Activated CD8-positive, alpha-beta T cell treated with anti-CD3 and anti-CD28 coated beads for 36 hours (primary cell): ENCODE measurements at regions not wholly inside any gene's neighbourhood (a gene's known extent, or its start where the extent isn't known, plus 50 kb on each side); places are given as distances from the start of the nearest gene placed in this dataset.

Experiments
- ATAC-seq: fragments of 200-7000 bp; cut with Tn5 transposase; one replicate; pipeline ENCODE4 v1.10.0; 2021; ENCODE audit warnings: mild to moderate bottlenecking, moderate library complexity
- CTCF ChIA-PET: fragments of 350-600 bp; sonication (Branson Sonifier 250); formaldehyde crosslinking; loops from one replicate; lab custom pipeline; 2021; ENCODE audit warnings: antibody characterized with exemption; lab: Charles Lee
- POLR2A ChIA-PET: fragments of 350-600 bp; sonication (Branson Sonifier 250); formaldehyde crosslinking; loops from one replicate; lab custom pipeline; 2021; ENCODE audit warnings: antibody characterized with exemption; lab: Charles Lee
- DNase-seq: peaks from one replicate; pipeline ENCODE4 v3.0.0-alpha.2; 2020
- H3K27ac Mint-ChIP-seq: one replicate; pipeline ENCODE4 v1.8.0; 2021; ENCODE audit warnings: mild to moderate bottlenecking, mixed read lengths
- H3K27me3 Mint-ChIP-seq: one replicate; pipeline ENCODE4 v1.8.0; 2021; ENCODE audit warnings: mixed read lengths
- H3K36me3 Mint-ChIP-seq: one replicate; pipeline ENCODE4 v1.8.0; 2021; ENCODE audit warnings: low read depth, mixed read lengths
- H3K4me1 Mint-ChIP-seq: one replicate; pipeline ENCODE4 v1.8.0; 2021; ENCODE audit warnings: low read depth, mixed read lengths
- H3K4me3 Mint-ChIP-seq: one replicate; pipeline ENCODE4 v1.8.0; 2021; ENCODE audit warnings: mild to moderate bottlenecking, moderate library complexity, mixed read lengths
- H3K9me3 Mint-ChIP-seq: one replicate; pipeline ENCODE4 v1.8.0; 2021; ENCODE audit warnings: mixed read lengths
- intact Hi-C: fragments of 100-400 bp; cut with micrococcal nuclease; formaldehyde crosslinking; loops from one replicate; pipeline ENCODE4 v1.10.0; 2022
- TF ChIP-seq, protein P1 (sequence below): fragments of 200-600 bp; IDR thresholded peaks from one replicate; pipeline ENCODE4 v1.8.0; 2022; ENCODE audit warnings: antibody characterized with exemption, mild to moderate bottlenecking

DNA sequence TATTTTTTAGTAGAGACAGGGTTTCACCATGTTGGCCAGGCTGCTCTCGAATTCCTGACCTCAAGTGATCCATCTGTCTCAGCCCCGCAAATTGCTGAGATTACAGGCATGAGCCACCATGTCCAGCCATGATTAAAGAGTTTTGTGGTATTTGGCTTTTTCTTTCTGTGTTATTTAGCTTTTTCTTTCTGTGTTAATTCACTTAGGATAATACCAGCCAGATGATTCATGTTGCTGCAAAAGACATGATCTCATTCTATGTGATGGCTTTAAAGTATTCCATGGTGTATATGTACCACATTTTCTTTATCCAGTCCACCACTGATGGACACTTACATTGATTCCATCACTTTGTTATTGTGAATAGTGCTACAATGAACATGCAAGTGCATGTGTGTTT, 1135.2 kb downstream of the AMY1C start:
- Mint-ChIP-seq H3K4me3 (no peak overlapping the region), H3K27me3 (no peaks in the 10 kb centered on the region), H3K27ac (no peak overlapping the region), H3K9me3 (peaks cover 9% of the 10 kb centered on the region), H3K4me1 (no peaks in the 10 kb centered on the region), H3K36me3 (no peaks in the 10 kb centered on the region)
- TF ChIP-seq, protein P1, sequence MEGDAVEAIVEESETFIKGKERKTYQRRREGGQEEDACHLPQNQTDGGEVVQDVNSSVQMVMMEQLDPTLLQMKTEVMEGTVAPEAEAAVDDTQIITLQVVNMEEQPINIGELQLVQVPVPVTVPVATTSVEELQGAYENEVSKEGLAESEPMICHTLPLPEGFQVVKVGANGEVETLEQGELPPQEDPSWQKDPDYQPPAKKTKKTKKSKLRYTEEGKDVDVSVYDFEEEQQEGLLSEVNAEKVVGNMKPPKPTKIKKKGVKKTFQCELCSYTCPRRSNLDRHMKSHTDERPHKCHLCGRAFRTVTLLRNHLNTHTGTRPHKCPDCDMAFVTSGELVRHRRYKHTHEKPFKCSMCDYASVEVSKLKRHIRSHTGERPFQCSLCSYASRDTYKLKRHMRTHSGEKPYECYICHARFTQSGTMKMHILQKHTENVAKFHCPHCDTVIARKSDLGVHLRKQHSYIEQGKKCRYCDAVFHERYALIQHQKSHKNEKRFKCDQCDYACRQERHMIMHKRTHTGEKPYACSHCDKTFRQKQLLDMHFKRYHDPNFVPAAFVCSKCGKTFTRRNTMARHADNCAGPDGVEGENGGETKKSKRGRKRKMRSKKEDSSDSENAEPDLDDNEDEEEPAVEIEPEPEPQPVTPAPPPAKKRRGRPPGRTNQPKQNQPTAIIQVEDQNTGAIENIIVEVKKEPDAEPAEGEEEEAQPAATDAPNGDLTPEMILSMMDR: no peak
- POLR2A ChIA-PET: no interaction called here
- ATAC-seq (no peak), DNase-seq (no peak)
- intact Hi-C loops: no loop called here
- CTCF ChIA-PET: interaction anchor here (0.7 kb wide), 1 partner anchor 12 kb away, joined by 3 read pairs; no protein-coding TSS in a partner anchor

DNA sequence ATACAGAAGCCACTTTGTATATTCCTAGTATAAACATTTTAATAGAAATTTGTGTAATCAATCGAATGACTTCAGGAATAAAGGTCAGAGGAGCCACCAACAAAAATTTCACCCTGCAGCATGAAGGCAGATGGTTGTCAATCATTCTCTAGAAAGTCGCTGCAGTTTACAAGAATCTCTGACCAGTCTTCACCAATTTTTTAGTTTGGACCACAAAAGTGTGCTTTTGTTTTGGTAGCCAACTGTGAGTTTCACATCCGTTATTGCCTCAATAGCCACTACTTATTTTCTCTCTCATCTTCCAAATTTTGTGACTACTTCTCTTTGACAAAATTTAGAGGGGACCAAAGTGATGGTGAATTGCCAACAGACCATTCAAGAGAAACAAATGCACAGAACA, 1155.6 kb downstream of the AMY1C start:
- Mint-ChIP-seq H3K27me3 (no peaks in the 10 kb centered on the region), H3K27ac (no peak overlapping the region), H3K36me3 (no peaks in the 10 kb centered on the region), H3K9me3 (peaks cover 22% of the 10 kb centered on the region), H3K4me1 (no peaks in the 10 kb centered on the region), H3K4me3 (no peak overlapping the region)
- ATAC-seq (no peak), DNase-seq (no peak)
- ChIA-PET POLR2A (no interaction called here), CTCF (no interaction called here)
- TF ChIP-seq, protein P1: no peak
- intact Hi-C loops: no loop called here

DNA sequence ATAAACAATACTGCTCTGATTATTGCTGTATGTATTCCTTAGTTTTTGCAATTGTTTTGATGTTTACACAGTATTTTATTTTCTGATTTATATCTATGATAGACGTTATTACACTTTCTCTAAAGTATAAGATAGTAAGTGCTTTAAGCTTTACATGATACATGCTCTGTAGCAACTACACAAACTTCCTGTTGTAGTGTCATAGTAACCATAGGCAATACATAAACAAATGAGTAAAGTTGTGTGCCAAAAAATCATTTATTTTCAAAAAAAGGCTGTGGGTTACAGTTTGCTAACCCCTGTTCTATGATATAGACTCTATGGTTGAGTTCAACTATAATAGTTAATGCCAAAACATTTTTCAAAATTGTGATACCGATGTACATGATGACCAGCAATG, 1156.4 kb downstream of the AMY1C start:
- no peaks in the 10 kb centered on the region for H3K27me3 Mint-ChIP-seq
- intact Hi-C loops: no loop called here
- ChIA-PET POLR2A (no interaction called here), CTCF (no interaction called here)
- no peaks in the 10 kb centered on the region for H3K4me1 Mint-ChIP-seq
- H3K9me3 Mint-ChIP-seq: peaks cover 24% of the 10 kb centered on the region
- TF ChIP-seq, protein P1: no peak
- H3K36me3 Mint-ChIP-seq: no peaks in the 10 kb centered on the region
- H3K4me3 Mint-ChIP-seq: no peak overlapping the region
- H3K27ac Mint-ChIP-seq: no peak overlapping the region
- ATAC-seq (no peak), DNase-seq (no peak)

GRCh38 chr1:104919188-104919587, 1169.5 kb downstream of the AMY1C start:
- no peak for ATAC-seq
- Mint-ChIP-seq H3K4me1 (no peaks in the 10 kb centered on the region), H3K27me3 (no peaks in the 10 kb centered on the region), H3K27ac (no peak overlapping the region), H3K4me3 (no peak overlapping the region), H3K9me3 (peaks cover 20% of the 10 kb centered on the region), H3K36me3 (no peaks in the 10 kb centered on the region)
- CTCF ChIA-PET: no interaction called here
- TF ChIP-seq, protein P1: no peak
- no peak for DNase-seq
- intact Hi-C loops: no loop called here
- POLR2A ChIA-PET: no interaction called here

GRCh38 chr1:104921525-104921924, 1171.8 kb downstream of the AMY1C start:
- H3K4me1 Mint-ChIP-seq: no peaks in the 10 kb centered on the region
- ATAC-seq (no peak), DNase-seq (no peak)
- TF ChIP-seq, protein P1: no peak
- ChIA-PET CTCF (no interaction called here), POLR2A (no interaction called here)
- H3K4me3 Mint-ChIP-seq: no peak overlapping the region
- H3K27me3 Mint-ChIP-seq: no peaks in the 10 kb centered on the region
- H3K9me3 Mint-ChIP-seq: peaks cover 17% of the 10 kb centered on the region
- no peak overlapping the region for H3K27ac Mint-ChIP-seq
- intact Hi-C loops: no loop called here
- no peaks in the 10 kb centered on the region for H3K36me3 Mint-ChIP-seq
